GM12878 (cell line): ENCODE measurements at regions not wholly inside any gene's neighbourhood (a gene's known extent, or its start where the extent isn't known, plus 50 kb on each side); places are given as distances from the start of the nearest gene placed in this dataset.

ENCODE experiments used
- ATAC-seq: fragments of 200-7000 bp; cut with Tn5 transposase; 3 replicates; pipeline ENCODE4 v1.9.1; 2020; ENCODE audit warnings: mild to moderate bottlenecking, moderate library complexity
- BruUV-seq: library from RNA; stranded (reverse); fragments of 400-500 nt; replicated peaks from 2 replicates; lab custom pipeline; 2021; lab: Mats Ljungman, UMichigan
- CTCF ChIA-PET: fragments of 300-600 bp; sonication (Branson Sonifier 250); formaldehyde crosslinking; extraction: SDS; loops from one replicate; lab custom pipeline; 2021; ENCODE audit warnings: inconsistent platforms; lab: Yijun Ruan, JAX
- POLR2A ChIA-PET: fragments of 350-600 bp; formaldehyde crosslinking; extraction: SDS; loops from one replicate; lab custom pipeline; 2021; ENCODE audit warnings: inconsistent platforms; lab: Charles Lee
- RAD21 ChIA-PET: fragments of 300-600 bp; sonication (Branson Sonifier 250); formaldehyde crosslinking; loops from one replicate; lab custom pipeline; 2023; ENCODE audit warnings: antibody characterized with exemption; ENCODE audit not compliant: unreplicated experiment; lab: Charles Lee
- SMC1A ChIA-PET: fragments of 300-600 bp; sonication (Branson Sonifier 250); formaldehyde crosslinking; loops from one replicate; lab custom pipeline; 2023; ENCODE audit not compliant: unreplicated experiment, uncharacterized antibody; lab: Charles Lee
- DNase-seq: peaks from one replicate; pipeline ENCODE4 v3.0.0-alpha.2; 2011; ENCODE audit warnings: low read depth, low spot score
- FAIRE-seq: peaks from 3 replicates; lab custom pipeline; 2011; peaks lifted over from hg19 to GRCh38; lab: Jason Lieb, UNC
- H2AFZ ChIP-seq: 2 replicates; pipeline ENCODE4 v1.6.0; 2011; ENCODE audit warnings: low read depth, low read length, control low read depth; ENCODE audit not compliant: control insufficient read depth
- H3K27ac ChIP-seq: 2 replicates; pipeline ENCODE4 v1.5.1; 2011; ENCODE audit warnings: control low read depth; ENCODE audit not compliant: control insufficient read depth, insufficient read depth
- H3K27me3 ChIP-seq, 2 experiments: replicated peaks in 1 of 2; 2 replicates each; pipeline versions ENCODE4 v1.6.0 to v1.6.1; 2011; ENCODE audit warnings: low read length in 1 of 2; ENCODE audit not compliant: control insufficient read depth in 2 of 2, insufficient read depth in 2 of 2
- H3K36me3 ChIP-seq, 2 experiments: 2 replicates each; pipeline ENCODE4 v1.5.1; 2011; ENCODE audit warnings: low read length in 1 of 2; ENCODE audit not compliant: control insufficient read depth in 2 of 2, insufficient read depth in 2 of 2
- H3K4me1 ChIP-seq: 2 replicates; pipeline ENCODE4 v1.6.1; 2011; ENCODE audit warnings: mild to moderate bottlenecking, low read length, moderate library complexity, mixed read lengths; ENCODE audit not compliant: control insufficient read depth, insufficient read depth
- H3K4me2 ChIP-seq: 2 replicates; pipeline ENCODE4 v1.6.0; 2011; ENCODE audit warnings: control low read depth; ENCODE audit not compliant: control insufficient read depth, insufficient read depth
- H3K4me3 ChIP-seq: fragments of 200-600 bp; sonication (generic); 2 replicates; pipeline ENCODE4 v1.5.1; 2016
- H3K79me2 ChIP-seq: 2 replicates; pipeline ENCODE4 v1.6.0; 2011; ENCODE audit warnings: low read length; ENCODE audit not compliant: control insufficient read depth, insufficient read depth
- H3K9ac ChIP-seq: 2 replicates; pipeline ENCODE4 v1.8.0; 2011; ENCODE audit warnings: low read length, control low read depth, mixed read lengths; ENCODE audit not compliant: control insufficient read depth, insufficient read depth
- H3K9me3 ChIP-seq: replicated peaks from 3 replicates; pipeline ENCODE4 v1.5.1; 2011; ENCODE audit warnings: mild to moderate bottlenecking, low read length; ENCODE audit not compliant: control insufficient read depth, insufficient read depth
- H4K20me1 ChIP-seq: 2 replicates; pipeline ENCODE4 v1.6.0; 2011; ENCODE audit not compliant: control insufficient read depth, insufficient read depth
- ASH2L ChIP-seq: fragments of 300-600, 200-600 bp; sonication (generic); IDR thresholded peaks from 2 replicates; pipeline ENCODE4 v1.6.1; 2017; ENCODE audit warnings: low read depth, mild to moderate bottlenecking, borderline replicate concordance
- BHLHE40 ChIP-seq, 2 experiments: fragments of 450-650 bp in 1 of 2; IDR thresholded peaks; 2 replicates each; pipeline ENCODE4 v1.6.1; 2011 to 2017; ENCODE audit warnings: low read depth in 2 of 2, borderline replicate concordance in 1 of 2, improper control_type of control experiment in 1 of 2, low read length in 1 of 2, mild to moderate bottlenecking in 1 of 2
- CHD1 ChIP-seq: IDR thresholded peaks from 2 replicates; pipeline ENCODE4 v1.6.1; 2012; ENCODE audit warnings: low read depth, low read length, improper control_type of control experiment
- CREB1 ChIP-seq: IDR thresholded peaks from 2 replicates; pipeline ENCODE4 v1.6.1; 2012; ENCODE audit warnings: low read depth, mild to moderate bottlenecking, inconsistent platforms
- MEF2A ChIP-seq: IDR thresholded peaks from 2 replicates; pipeline ENCODE4 v1.6.1; 2011; ENCODE audit warnings: low read depth, mild to moderate bottlenecking, low read length, moderate library complexity; ENCODE audit not compliant: insufficient read depth
- PML ChIP-seq: IDR thresholded peaks from 2 replicates; pipeline ENCODE4 v1.6.1; 2012; ENCODE audit warnings: low read length, inconsistent platforms
- POLR2AphosphoS2 ChIP-seq: IDR thresholded peaks from 2 replicates; pipeline ENCODE4 v1.6.1; 2011; ENCODE audit warnings: low read depth, mild to moderate bottlenecking, low read length, improper control_type of control experiment, moderate library complexity
- RB1 ChIP-seq: fragments of 450-650 bp; formaldehyde crosslinking; IDR thresholded peaks from 2 replicates; pipeline ENCODE4 v1.6.1; 2017; ENCODE audit warnings: mild to moderate bottlenecking, borderline replicate concordance
- SUPT20H ChIP-seq: IDR thresholded peaks from 2 replicates; pipeline ENCODE4 v1.6.1; 2011; ENCODE audit warnings: low read depth, mild to moderate bottlenecking, low read length, moderate library complexity, borderline replicate concordance; ENCODE audit not compliant: control insufficient read depth
- TAF1 ChIP-seq: IDR thresholded peaks from 2 replicates; pipeline ENCODE4 v1.6.1; 2011; ENCODE audit warnings: mild to moderate bottlenecking, low read depth, low read length, borderline replicate concordance
- TCF3 ChIP-seq: IDR thresholded peaks from 2 replicates; pipeline ENCODE4 v1.6.1; 2012; ENCODE audit warnings: low read depth, mild to moderate bottlenecking, low read length, borderline replicate concordance; ENCODE audit not compliant: insufficient read depth
- ZNF622 ChIP-seq: fragments of 450-650 bp; IDR thresholded peaks from 2 replicates; pipeline ENCODE4 v1.6.1; 2017; ENCODE audit warnings: mild to moderate bottlenecking, inconsistent platforms
- WGBS: methylation state at CpG from one replicate; pipeline ENCODE4 v1.1.6; 2016; ENCODE audit warnings: low lambda C conversion rate; ENCODE audit not compliant: insufficient replicate concordance, insufficient coverage; ENCODE audit errors: missing lambda C conversion rate; 5-methylcytosine and 5-hydroxymethylcytosine counted together
- in situ Hi-C: fragments of 300-500 bp; cut with MboI; formaldehyde crosslinking; loops from 9 replicates; pipeline ENCODE4 v1.14.3; 2018; ENCODE audit warnings: mixed read lengths
- intact Hi-C: fragments of 100-400 bp; cut with micrococcal nuclease; formaldehyde crosslinking; loops from one replicate; pipeline ENCODE4 v1.14.2; 2022; ENCODE audit not compliant: unreplicated experiment
- TF ChIP-seq, protein P1 (sequence below): IDR thresholded peaks from 2 replicates; pipeline ENCODE4 v1.6.1; 2011; ENCODE audit warnings: borderline replicate concordance, low read depth, mild to moderate bottlenecking, moderate library complexity, mixed read lengths, low read length; ENCODE audit not compliant: insufficient read depth; ENCODE audit errors: extremely low read length
- TF ChIP-seq, protein P2 (sequence below): IDR thresholded peaks from 2 replicates; pipeline ENCODE4 v1.6.1; 2012; ENCODE audit warnings: low read depth, low read length, improper control_type of control experiment
- TF ChIP-seq, protein P3 (sequence below): fragments of 450-650 bp; IDR thresholded peaks from 2 replicates; pipeline ENCODE4 v1.6.1; 2016; ENCODE audit warnings: mild to moderate bottlenecking, moderate library complexity, borderline replicate concordance
- TF ChIP-seq, protein P4 (sequence below), 3 experiments: IDR thresholded peaks in 2 of 3; conservative IDR thresholded peaks in 1 of 3; 2 replicates each; pipeline ENCODE4 v1.5.1; 2011; ENCODE audit warnings: low read depth in 3 of 3, low read length in 3 of 3, mild to moderate bottlenecking in 3 of 3, control low read depth in 2 of 3, moderate library complexity in 2 of 3, inconsistent platforms in 1 of 3, mixed read lengths in 1 of 3; ENCODE audit not compliant: control insufficient read depth in 2 of 3, insufficient read depth in 1 of 3; ENCODE audit errors: extremely low read depth in 1 of 3

- TF ChIP-seq BHLHE40 (IDR thresholded peaks at IDR 0.05; ENCODE audit: borderline replicate concordance in 1 of 2, low read depth in 2 of 2, low read length in 1 of 2) (no peak), PML (no peak), RB1 (no peak)
Measured at GRCh38 chr14:27190296-27190695, 592.5 kb upstream of the NOVA1 start (continued).

DNA sequence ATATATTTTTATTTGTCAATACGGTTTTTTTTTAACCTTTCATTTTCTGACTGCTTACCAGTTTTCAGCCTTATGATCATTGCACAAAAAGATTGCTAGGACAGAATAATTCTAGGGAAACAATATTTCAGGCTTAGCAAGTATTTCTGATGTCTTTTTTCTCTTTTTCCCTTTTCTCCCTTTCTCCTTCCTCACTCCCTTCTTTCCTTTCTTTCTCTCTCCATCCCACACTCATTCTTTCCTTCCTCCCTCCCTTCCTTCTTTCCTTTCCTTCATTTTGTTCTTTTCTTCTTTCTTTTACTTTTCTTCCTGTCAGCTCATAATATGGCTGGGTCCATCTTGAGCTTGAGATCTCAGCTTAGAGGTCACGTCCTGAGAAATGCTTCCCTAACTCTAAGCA lies 601.4 kb upstream of the NOVA1 start:
- Histone ChIP-seq H3K27me3 (no peaks in the 10 kb centered on the region), H3K36me3 (no peaks in the 10 kb centered on the region), H3K9me3 (no peaks in the 10 kb centered on the region), H2AFZ (no peak overlapping the region), H3K9ac (no peak overlapping the region), H3K79me2 (no peaks in the 10 kb centered on the region), H3K4me1 (no peaks in the 10 kb centered on the region), H4K20me1 (no peaks in the 10 kb centered on the region), H3K27ac (no peak overlapping the region), H3K4me2 (no peak overlapping the region), H3K4me3 (no peak overlapping the region)
- BruUV-seq: no TSS peak
- ChIA-PET RAD21 (no interaction called here), POLR2A (no interaction called here), SMC1A (interaction anchor here (1.0 kb wide), 1 partner anchor 14 kb away, joined by 3 read pairs; no protein-coding TSS in a partner anchor), CTCF (no interaction called here)
- 2% methylated on average over 2 of the region's 2 CpGs for WGBS
- intact Hi-C loops (no loop called here), in situ Hi-C loops (no loop called here)
- DNase-seq (no peak), FAIRE-seq (no peak), ATAC-seq (no peak)
- TF ChIP-seq, protein P1, sequence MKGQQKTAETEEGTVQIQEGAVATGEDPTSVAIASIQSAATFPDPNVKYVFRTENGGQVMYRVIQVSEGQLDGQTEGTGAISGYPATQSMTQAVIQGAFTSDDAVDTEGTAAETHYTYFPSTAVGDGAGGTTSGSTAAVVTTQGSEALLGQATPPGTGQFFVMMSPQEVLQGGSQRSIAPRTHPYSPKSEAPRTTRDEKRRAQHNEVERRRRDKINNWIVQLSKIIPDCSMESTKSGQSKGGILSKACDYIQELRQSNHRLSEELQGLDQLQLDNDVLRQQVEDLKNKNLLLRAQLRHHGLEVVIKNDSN: no peak
- TF ChIP-seq, protein P2, sequence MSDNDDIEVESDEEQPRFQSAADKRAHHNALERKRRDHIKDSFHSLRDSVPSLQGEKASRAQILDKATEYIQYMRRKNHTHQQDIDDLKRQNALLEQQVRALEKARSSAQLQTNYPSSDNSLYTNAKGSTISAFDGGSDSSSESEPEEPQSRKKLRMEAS: no peak
- TF ChIP-seq CREB1 (no peak), TCF3 (no peak), TAF1 (no peak), ZNF622 (no peak), CHD1 (no peak), SUPT20H (no peak), ASH2L (no peak), MEF2A (no peak), POLR2AphosphoS2 (no peak)
- TF ChIP-seq, protein P3, sequence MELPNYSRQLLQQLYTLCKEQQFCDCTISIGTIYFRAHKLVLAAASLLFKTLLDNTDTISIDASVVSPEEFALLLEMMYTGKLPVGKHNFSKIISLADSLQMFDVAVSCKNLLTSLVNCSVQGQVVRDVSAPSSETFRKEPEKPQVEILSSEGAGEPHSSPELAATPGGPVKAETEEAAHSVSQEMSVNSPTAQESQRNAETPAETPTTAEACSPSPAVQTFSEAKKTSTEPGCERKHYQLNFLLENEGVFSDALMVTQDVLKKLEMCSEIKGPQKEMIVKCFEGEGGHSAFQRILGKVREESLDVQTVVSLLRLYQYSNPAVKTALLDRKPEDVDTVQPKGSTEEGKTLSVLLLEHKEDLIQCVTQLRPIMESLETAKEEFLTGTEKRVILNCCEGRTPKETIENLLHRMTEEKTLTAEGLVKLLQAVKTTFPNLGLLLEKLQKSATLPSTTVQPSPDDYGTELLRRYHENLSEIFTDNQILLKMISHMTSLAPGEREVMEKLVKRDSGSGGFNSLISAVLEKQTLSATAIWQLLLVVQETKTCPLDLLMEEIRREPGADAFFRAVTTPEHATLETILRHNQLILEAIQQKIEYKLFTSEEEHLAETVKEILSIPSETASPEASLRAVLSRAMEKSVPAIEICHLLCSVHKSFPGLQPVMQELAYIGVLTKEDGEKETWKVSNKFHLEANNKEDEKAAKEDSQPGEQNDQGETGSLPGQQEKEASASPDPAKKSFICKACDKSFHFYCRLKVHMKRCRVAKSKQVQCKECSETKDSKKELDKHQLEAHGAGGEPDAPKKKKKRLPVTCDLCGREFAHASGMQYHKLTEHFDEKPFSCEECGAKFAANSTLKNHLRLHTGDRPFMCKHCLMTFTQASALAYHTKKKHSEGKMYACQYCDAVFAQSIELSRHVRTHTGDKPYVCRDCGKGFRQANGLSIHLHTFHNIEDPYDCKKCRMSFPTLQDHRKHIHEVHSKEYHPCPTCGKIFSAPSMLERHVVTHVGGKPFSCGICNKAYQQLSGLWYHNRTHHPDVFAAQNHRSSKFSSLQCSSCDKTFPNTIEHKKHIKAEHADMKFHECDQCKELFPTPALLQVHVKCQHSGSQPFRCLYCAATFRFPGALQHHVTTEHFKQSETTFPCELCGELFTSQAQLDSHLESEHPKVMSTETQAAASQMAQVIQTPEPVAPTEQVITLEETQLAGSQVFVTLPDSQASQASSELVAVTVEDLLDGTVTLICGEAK: no peak
- TF ChIP-seq, protein P4, sequence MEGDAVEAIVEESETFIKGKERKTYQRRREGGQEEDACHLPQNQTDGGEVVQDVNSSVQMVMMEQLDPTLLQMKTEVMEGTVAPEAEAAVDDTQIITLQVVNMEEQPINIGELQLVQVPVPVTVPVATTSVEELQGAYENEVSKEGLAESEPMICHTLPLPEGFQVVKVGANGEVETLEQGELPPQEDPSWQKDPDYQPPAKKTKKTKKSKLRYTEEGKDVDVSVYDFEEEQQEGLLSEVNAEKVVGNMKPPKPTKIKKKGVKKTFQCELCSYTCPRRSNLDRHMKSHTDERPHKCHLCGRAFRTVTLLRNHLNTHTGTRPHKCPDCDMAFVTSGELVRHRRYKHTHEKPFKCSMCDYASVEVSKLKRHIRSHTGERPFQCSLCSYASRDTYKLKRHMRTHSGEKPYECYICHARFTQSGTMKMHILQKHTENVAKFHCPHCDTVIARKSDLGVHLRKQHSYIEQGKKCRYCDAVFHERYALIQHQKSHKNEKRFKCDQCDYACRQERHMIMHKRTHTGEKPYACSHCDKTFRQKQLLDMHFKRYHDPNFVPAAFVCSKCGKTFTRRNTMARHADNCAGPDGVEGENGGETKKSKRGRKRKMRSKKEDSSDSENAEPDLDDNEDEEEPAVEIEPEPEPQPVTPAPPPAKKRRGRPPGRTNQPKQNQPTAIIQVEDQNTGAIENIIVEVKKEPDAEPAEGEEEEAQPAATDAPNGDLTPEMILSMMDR (IDR thresholded peaks at IDR 0.05 in 2 of 3, conservative IDR thresholded peaks at IDR 0.05 in 1 of 3; ENCODE audit: control insufficient read depth in 2 of 3, extremely low read depth in 1 of 3, insufficient read depth in 1 of 3, low read depth in 3 of 3, low read length in 3 of 3): no peak
